NCI-H187 (cell line): ENCODE measurements at regions not wholly inside any gene's neighbourhood (a gene's known extent, or its start where the extent isn't known, plus 50 kb on each side); places are given as distances from the start of the nearest gene placed in this dataset.

Experiments
- DNase-seq, 2 experiments: peaks; one replicate each; lab custom pipeline; 2025; lab: John Stamatoyannopoulos, UW

DNA sequence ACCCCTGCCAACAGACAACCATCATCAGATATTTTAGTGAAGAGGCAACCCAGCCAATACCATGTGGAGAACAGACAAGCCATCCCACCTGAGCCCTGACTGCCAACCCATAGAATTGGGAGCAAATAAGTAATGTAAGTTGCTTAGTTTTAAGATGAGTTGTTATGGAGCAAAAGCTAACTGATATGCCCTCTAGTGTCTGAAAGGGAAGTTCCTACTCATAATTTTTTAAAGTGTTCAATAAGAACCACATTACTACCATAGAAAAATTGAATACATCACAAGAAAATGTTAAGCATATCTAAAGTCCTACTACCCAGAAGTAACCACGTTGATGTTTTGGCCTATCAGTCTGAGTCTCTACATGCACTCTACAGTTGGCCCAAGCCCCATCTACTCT is 50.8 kb upstream of the SLC36A4 start:
- no peak for DNase-seq

- DNase-seq, result no peak
Measured at GRCh38 chr11:93249459-93250220, 51.8 kb upstream of the SLC36A4 start.

- no peak for DNase-seq
Measured at GRCh38 chr11:93250326-93250725, 52.5 kb upstream of the SLC36A4 start.

GRCh38 chr11:93251922-93252321 is 54.1 kb upstream of the SLC36A4 start:
- DNase-seq, result no peak

- DNase-seq, result no peak
Measured at GRCh38 chr11:93253111-93253510, 55.3 kb upstream of the SLC36A4 start.

GRCh38 chr11:93256623-93257022 is 58.8 kb upstream of the SLC36A4 start:
- no peak for DNase-seq

DNA sequence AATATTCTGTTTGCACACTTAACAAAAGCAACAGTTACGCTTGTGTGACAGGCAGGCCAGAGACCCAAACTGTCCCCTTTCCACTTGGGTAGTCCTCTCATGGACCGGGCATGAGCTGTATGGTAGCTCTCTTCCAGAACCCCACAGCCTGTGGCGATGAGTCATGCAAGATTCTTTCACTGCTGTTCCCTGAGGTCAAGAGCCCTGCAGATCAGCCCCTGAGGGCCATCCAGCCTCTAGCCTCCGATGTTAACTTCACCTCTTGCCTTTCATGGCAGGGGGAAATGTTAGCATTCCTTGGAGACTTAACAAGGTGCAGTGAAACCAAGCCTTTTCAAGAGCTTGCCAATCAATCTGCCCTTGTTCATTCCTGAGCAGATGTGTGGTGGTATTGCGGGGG is 63.2 kb upstream of the DEUP1 start:
- DNase-seq, result no peak

- no peak for DNase-seq
Measured at GRCh38 chr11:93268287-93269040, 62.1 kb upstream of the DEUP1 start.

DNA sequence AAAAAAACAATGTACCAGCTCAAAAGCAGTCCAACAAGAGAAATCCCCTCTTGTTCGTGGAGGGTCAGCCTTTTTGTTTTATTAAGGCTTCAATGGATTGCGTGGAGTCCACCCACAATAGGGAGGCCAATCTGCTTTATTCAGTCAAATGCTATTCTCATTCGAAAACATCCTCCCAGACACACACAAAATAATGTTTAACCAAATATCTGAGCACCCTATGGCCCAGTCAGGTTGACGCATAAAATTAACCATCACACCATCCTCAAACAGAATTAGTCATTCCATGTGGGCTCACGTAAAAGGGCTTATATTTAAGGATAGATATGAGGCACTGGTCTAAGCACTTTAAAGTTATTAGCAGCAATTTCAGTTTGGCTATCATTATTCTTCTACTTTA is 58.9 kb upstream of the DEUP1 start:
- no peak for DNase-seq

- DNase-seq, result no peak
Measured at GRCh38 chr11:93274851-93275250, 55.7 kb upstream of the DEUP1 start.

- no peak for DNase-seq
Measured at GRCh38 chr11:93278976-93279375, 51.6 kb upstream of the DEUP1 start.

DNA sequence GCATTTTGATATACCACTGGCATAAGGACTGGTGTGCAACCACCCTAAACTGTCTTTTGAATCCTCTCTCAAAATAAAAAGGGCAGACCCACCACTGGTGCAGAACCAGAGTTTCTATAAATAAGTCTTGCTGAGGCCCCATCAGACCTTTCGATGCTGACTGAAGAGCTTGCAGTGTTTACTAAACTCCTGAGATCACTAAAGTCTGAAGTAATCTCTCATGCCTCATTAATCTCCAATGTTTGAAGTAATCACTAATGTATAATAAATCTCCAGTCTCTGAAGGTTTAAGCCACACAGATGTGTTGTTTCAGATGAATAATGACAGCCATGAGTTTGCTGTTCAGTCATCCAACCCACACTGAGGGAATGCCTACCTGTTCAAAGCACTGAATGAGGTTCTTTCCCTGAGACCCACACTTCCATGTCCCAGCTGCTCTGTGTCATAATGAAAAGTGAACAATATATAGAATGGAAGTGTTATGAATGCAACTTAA is 50.6 kb upstream of the DEUP1 start:
- DNase-seq, result peak; percentile 77 to 84
